Common myeloid progenitor, CD34-positive (primary cell): ENCODE measurements at regions not wholly inside any gene's neighbourhood (a gene's known extent, or its start where the extent isn't known, plus 50 kb on each side); places are given as distances from the start of the nearest gene placed in this dataset.

ENCODE experiments used
- CTCF ChIA-PET: fragments of 350-600 bp; sonication (Branson Sonifier 250); formaldehyde crosslinking; loops from one replicate; lab custom pipeline; 2021; ENCODE audit warnings: antibody characterized with exemption; lab: Charles Lee
- POLR2A ChIA-PET: fragments of 350-600 bp; sonication (Branson Sonifier 250); formaldehyde crosslinking; loops from one replicate; lab custom pipeline; 2021; ENCODE audit warnings: antibody characterized with exemption; lab: Charles Lee
- DNase-seq, 3 donors: peaks; one replicate each; pipeline versions ENCODE4 v3.0.0 to v3.0.0-alpha.2; 2013
- H3K27ac ChIP-seq, 2 experiments: 1 replicate in 1 of 2; 2 replicates in 1 of 2; pipeline ENCODE4 v1.7.0; 2013; ENCODE audit warnings: inconsistent platforms in 2 of 2, low read length in 2 of 2, mild to moderate bottlenecking in 2 of 2, low read depth in 1 of 2, moderate library complexity in 1 of 2; ENCODE audit not compliant: severe bottlenecking in 2 of 2, insufficient read depth in 1 of 2, poor library complexity in 1 of 2
- H3K27me3 ChIP-seq, 5 experiments: replicated peaks in 2 of 5; 1 replicate in 3 of 5; 2 replicates in 2 of 5; pipeline versions ENCODE4 v1.6.1 to v1.7.0; 2013; ENCODE audit warnings: low read length in 4 of 5, mild to moderate bottlenecking in 2 of 5, moderate library complexity in 2 of 5, inconsistent platforms in 1 of 5; ENCODE audit not compliant: insufficient read depth in 5 of 5, control insufficient read depth in 4 of 5
- H3K36me3 ChIP-seq, 4 experiments: 1 replicate in 2 of 4; 2 replicates in 2 of 4; pipeline versions ENCODE4 v1.6.1 to v1.7.0; 2013; ENCODE audit warnings: low read length in 3 of 4, control low read depth in 1 of 4, mild to moderate bottlenecking in 1 of 4; ENCODE audit not compliant: control insufficient read depth in 4 of 4, insufficient read depth in 4 of 4
- H3K4me1 ChIP-seq, 4 experiments: 1 replicate in 3 of 4; 2 replicates in 1 of 4; pipeline versions ENCODE4 v1.6.1 to v1.7.1; 2013; ENCODE audit warnings: low read length in 3 of 4, mild to moderate bottlenecking in 3 of 4, control low read depth in 1 of 4, inconsistent platforms in 1 of 4, moderate library complexity in 1 of 4; ENCODE audit not compliant: control insufficient read depth in 4 of 4, insufficient read depth in 4 of 4; ENCODE audit errors: control extremely low read depth in 1 of 4
- H3K4me3 ChIP-seq, 7 experiments: 1 replicate in 4 of 7; 2 replicates in 3 of 7; pipeline versions ENCODE4 v1.5.1 to v1.7.0; 2013; ENCODE audit warnings: mild to moderate bottlenecking in 7 of 7, low read length in 6 of 7, moderate library complexity in 6 of 7, inconsistent platforms in 2 of 7, low read depth in 2 of 7, control low read depth in 1 of 7; ENCODE audit not compliant: insufficient read depth in 4 of 7, control insufficient read depth in 1 of 7; ENCODE audit errors: extremely low read depth in 1 of 7
- H3K9me3 ChIP-seq, 5 experiments: 1 replicate in 4 of 5; 2 replicates in 1 of 5; pipeline versions ENCODE4 v1.6.1 to v1.7.1; 2013; ENCODE audit warnings: low read length in 4 of 5, mild to moderate bottlenecking in 2 of 5, inconsistent platforms in 1 of 5, low read depth in 1 of 5, moderate library complexity in 1 of 5; ENCODE audit not compliant: control insufficient read depth in 4 of 5, insufficient read depth in 2 of 5; ENCODE audit errors: control extremely low read depth in 1 of 5
- WGBS: methylation state at CpG from one replicate; pipeline ENCODE4 v1.1.5; 2013; ENCODE audit not compliant: insufficient coverage; 5-methylcytosine and 5-hydroxymethylcytosine counted together

DNA sequence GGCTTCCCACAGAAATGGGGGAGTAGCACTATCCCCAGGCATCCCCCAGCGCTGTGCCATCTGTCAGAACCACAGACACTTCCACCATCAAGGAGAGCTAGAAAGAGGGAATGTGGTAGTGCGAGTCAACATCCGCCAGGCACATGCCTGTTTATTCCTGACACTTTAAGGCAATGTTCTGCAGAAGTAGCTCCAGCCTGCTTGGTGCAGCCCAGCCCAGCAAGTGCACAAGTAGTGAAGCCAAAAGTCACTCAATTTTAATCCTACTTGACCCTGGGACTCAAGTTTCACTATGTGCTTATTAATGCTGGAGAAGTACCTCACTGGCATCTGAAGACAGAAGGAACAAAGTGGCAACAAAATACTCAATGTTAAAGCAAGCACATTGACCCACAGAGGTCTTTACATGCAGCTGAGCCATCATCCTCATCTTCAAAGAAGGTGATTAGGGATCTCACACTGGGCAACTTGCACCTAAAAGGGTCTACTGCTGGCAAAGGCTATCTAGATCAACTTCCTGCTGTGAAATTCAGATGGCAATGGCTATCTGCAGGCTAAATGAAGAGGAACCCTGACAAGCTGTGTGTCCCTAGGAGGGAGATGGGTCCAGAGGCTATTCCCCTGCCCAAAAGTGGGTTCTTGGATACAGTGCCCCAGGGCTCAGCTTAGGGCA lies 61.4 kb upstream of the CLDN18 start:
- Histone ChIP-seq H3K36me3 (no peaks in the 10 kb centered on the region), H3K9me3 (no peaks in the 10 kb centered on the region), H3K4me1 (no peaks in the 10 kb centered on the region), H3K27me3 (no peaks in the 10 kb centered on the region), H3K27ac (no peak overlapping the region), H3K4me3 (no peak overlapping the region)
- POLR2A ChIA-PET: interaction anchor here (0.7 kb wide), 1 partner anchor 387 kb away, joined by 3 read pairs; no protein-coding TSS in a partner anchor
- 50% methylated on average over 2 of the region's 3 CpGs for WGBS
- CTCF ChIA-PET: interaction anchor here (1.0 to 1.5 kb wide), 4 partner anchors 11 to 842 kb away, joined by 3 to 4 read pairs (median 3); no protein-coding TSS in a partner anchor
- DNase-seq: no peak

DNA sequence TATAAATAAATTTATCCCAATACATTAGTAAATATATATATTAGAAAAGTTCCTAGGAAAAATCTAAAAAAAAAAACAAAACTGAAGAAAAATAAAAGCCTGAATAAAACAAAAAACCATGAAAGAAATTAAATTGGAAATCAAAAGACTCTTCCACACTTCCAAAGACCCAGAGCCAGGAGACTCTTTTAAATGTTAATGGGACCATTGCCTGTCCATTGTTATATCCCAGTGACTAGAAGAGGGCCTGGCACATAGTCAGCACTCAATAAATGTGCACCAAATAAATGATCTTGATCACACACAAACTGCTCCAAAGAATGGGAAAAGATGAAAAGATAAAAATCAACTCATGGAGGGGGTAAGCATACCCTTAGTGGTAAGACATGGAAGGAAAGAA lies 51.3 kb upstream of the CLDN18 start:
- CTCF ChIA-PET: interaction anchor here (1.2 to 2.8 kb wide), 3 partner anchors 10 to 13 kb away, joined by 3 to 14 read pairs (median 6); no protein-coding TSS in a partner anchor
- Histone ChIP-seq H3K4me3 (no peak overlapping the region), H3K9me3 (no peaks in the 10 kb centered on the region), H3K36me3 (no peaks in the 10 kb centered on the region), H3K27me3 (peaks cover 0 to 10% (median 2%) of the 10 kb centered on the region in 5 experiments), H3K4me1 (no peaks in the 10 kb centered on the region), H3K27ac (no peak overlapping the region)
- POLR2A ChIA-PET: no interaction called here
- no peak for DNase-seq
